ENCODE measurements at regions not wholly inside any gene's neighbourhood (a gene's known extent, or its start where the extent isn't known, plus 50 kb on each side); places are given as distances from the start of the nearest gene placed in this dataset.
"Not testable (repeated sequence)": the region's sequence is repeated elsewhere in the genome, so short reads cannot be mapped to it uniquely, and the experiment has no call there.

DNA sequence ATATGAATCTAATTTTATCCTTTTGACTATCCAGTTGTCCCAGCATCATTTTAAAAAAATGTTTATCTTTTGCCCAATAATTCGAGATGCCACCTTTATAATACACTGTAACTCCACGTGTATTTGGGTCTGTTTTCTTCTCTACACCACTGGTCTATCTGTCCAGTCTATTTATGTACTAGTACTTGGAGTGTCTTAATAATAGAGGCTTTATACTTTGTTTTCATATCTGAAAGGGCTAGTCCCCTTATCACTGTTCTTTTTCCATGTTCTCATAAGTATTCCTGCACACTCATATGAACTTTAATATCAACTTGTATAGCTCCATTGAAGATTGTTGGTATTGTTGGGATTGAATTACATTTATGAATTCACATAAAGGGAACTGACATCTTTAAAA lies 101.1 kb upstream of the RMP24 start:
- DNase-seq (ENCODE audit: low read depth), result no peak

DNA sequence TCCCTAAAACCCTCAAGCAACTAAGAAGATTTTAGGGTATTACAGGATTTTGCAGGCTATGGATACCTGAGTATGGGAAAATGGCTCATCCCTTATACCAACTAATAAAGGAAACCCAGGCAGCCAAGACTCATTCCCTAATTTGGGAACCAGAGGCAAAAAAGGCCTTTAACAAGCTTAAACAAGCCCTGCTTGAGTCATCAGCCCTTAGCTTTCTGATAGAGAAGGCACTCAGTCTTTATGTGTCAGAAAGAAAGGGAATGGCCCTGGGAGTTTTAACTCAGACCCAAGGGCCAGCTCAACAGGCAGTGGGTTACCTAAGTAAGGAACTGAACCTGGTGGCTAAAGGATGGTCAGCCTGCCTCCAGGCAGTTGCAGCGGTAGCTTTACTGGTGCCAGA lies 96.9 kb upstream of the RMP24 start:
- DNase-seq (ENCODE audit: low read depth), result peak; percentile 26

DNA sequence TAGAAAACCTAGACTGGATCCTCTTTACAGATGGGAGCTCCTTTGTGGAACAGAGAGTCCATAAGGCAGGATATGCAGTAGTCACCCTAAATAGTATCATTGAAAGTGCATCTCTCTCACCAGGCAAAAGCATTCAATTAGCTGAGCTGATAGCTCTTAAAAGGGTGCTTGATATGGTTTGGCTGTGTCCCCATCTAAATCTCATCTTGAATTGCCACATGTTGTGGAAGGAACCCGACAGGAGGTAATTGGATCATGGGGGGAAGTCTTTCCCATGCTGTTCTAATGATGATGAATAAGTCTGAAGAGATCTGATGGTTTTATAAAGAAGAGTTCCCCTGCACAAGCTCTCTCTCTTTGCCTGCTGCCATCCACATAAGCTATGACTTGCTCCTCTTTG lies 96.2 kb upstream of the RMP24 start:
- DNase-seq (ENCODE audit: low read depth), result no peak

DNA sequence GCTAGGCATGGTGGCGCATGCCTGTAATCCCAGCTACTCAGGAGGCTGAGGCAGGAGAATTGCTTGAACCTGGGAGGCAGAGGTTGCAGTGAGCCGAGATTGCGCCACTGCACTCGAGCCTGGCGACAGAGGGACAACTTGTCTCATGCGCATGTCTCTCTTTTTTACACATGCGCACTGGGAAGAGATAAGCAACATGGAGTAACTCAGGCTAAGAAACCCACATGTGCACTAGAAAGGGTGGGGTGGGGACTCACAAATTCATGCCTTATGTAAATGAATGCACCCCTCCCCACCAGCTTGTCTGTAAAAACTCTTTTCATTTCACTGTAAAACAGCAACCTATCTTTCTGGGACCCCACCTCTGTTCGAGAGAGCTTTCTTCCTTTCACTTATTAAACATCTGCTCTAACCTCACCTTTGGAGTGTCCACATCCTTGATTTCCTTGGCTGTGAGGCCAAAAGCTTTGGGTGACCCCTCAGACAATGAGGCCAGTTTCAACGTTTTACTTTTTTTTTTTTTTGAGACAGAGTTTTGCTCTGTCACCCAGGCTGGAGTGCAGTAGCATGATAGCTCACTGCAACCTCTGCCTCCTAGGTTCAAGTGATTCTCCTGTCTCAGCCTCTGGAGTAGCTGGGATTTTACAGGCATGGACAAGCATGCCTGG lies 91.6 kb upstream of the RMP24 start:
- no peak for DNase-seq (ENCODE audit: low read depth)

DNA sequence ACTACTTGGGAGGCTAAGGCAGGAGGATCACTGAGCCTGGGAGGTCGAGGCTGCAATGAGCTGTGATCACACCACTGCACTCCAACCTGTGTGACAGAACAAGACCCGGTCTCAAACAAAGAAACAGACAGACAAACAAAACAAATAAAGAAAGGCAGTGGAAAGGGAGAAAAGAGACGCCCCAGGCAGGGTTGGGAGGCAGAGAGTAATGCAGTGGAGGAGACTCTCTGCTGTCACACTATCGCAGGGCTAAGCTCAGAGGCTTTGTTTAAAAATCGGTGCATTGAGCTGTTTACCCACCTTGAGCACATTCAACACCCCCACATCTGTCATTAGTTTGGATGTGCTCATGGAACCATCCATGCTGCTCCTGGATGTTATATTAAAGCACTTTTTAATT lies 84.2 kb upstream of the RMP24 start:
- no peak for DNase-seq (ENCODE audit: low read depth)

DNA sequence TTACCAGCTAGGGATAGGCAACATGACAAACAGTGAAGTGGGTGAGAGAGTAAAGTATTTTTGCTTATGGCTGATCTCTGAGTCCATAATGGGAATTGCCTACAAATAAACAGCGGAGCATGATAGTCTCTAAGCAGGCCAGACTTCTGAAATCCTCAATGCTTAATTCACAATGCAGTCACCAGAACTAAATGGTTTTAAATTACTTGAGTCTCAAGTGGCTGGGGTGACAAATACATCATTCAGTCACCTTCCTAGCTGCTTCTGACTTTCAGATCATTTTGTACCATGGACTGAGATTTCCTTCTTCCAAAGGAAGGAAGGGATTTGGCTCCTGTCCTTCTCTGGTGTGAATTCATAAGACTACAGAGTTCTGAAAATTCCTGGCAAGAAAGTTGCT lies 82.8 kb upstream of the RMP24 start:
- no peak for DNase-seq (ENCODE audit: low read depth)

DNA sequence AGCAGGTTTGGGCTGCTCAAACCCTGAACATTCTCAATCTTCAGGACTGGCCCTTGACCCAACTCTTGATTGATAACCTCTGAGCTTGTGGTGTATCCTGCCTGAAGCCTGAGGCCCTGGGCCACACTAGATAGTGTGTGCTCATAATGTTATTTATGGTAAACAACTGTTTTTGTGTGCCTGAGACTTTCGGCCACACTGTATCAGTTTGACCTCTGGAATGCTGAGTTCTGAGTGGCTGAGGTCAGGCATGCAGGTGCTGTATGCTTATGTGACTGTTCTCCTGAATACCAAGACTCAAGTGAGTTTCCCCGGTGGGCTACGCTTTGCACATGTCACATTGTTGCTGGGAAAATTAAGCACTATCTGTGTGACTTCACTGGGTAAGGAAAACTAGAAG lies 82.2 kb upstream of the RMP24 start:
- no peak for DNase-seq (ENCODE audit: low read depth)

- DNase-seq (ENCODE audit: low read depth), result no peak
Measured at GRCh38 chr18:35892118-35892517, 80.4 kb upstream of the RMP24 start.

DNA sequence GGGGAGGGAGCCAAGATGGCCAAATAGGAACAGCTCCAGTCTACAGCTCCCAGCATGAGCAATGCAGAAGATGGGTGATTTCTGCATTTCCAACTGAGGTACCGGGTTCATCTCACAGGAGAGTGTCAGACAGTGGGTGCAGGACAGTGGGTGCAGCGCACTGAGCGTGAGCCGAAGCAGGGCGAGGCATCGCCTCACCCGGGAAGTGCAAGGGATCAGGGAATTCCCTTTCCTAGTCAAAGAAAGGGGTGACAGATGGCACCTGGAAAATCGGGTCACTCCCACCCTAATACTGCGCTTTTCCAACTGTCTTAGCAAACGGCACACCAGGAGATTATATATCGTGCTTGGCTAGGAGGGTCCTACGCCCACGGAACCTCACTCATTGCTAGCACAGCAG lies 75.0 kb upstream of the RMP24 start:
- not testable (repeated sequence) for DNase-seq (ENCODE audit: low read depth)

DNA sequence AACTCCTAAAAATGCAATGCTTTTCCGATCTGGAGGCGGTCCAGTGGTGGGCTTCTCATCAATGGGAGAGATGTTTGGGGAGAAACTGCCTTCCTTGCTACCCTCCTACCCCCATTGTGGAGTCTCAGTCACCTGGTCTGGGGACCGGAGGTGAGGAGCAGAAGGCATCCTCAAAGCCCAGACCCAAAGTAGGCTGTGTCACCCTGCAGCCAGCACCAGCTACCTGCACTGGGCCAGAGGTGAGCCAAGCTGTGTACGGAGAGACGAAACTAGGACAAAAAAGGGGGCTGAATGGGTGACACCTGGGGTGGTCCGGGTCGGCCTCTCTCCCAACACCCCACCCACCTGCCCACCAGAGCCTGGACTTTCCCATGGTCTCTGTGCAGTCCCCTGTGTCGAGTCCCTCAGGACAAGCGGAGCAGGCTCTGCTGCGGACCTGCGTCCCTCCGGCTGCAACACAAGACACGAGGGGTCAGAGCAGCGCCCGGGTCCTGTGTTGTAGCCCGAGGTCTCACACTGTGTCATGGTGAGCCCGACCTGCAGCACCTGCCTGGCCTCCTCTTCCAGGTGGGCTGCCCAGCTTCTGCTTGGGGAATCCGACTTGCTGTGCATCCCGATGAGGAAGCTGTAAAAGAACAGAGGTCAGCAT lies 68.0 kb upstream of the RMP24 start:
- no peak for DNase-seq (ENCODE audit: low read depth)

DNA sequence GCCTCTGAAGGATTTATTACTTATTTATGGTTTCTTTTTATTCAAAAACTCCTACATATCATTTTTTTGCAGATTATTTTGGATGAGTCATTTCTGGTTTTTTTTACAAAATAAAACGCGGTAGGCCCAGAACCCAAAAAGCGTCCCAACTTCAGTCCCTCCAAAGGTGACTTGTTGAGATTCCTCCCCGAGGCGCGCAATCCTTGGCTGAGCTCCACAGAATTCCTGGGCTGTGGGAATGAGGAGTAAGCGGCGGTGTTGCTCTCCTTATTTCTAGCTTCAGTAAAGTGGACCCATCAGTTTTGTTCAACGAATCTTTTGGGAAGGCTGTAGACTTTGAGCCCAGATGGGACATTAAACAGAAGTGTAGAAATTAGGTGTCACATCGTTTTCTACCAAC lies 67.0 kb upstream of the RMP24 start:
- DNase-seq (ENCODE audit: low read depth), result no peak

DNA sequence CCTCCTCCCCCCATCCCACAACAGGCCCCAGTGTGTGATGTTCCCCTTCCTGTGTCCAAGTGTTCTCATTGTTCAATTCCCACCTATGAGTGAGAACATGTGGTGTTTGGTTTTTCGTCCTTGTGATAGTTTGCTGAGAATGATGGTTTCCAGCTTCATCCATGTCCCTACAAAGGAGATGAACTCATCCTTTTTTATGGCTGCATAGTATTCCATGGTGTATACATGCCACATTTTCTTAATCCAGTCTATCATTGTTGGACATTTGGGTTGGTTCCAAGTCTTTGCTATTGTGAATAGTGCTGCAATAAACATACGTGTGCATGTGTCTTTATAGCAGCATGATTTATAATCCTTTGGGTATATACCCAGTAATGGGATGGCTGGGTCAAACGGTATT lies 66.2 kb upstream of the RMP24 start:
- not testable (repeated sequence) for DNase-seq (ENCODE audit: low read depth)

DNA sequence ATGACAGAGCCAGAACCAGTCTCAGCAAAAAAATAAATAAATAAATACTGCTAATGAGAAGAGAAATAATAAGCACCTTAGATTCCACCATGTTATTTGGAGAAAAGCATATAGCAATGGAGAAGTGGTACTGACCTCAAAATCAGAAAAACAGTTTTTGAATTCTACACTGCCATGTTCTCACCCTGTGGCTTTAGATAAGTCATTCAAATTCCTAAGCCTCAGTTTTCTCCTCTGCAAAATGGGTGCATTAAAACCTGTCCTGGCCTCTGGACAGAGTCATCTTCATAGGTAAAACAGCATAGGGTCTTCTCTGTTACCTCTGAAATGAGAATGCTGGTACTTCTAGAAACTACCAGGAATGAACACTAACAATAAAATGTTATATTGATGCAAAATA lies 62.2 kb upstream of the RMP24 start:
- DNase-seq (ENCODE audit: low read depth), result no peak

- no peak for DNase-seq (ENCODE audit: low read depth)
Measured at GRCh38 chr18:35912332-35912731, 60.1 kb upstream of the RMP24 start.

GRCh38 chr18:35915056-35915455 lies 57.4 kb upstream of the RMP24 start:
- no peak for DNase-seq (ENCODE audit: low read depth)

GRCh38 chr18:35917043-35917442 lies 55.4 kb upstream of the RMP24 start:
- no peak for DNase-seq (ENCODE audit: low read depth)

DNA sequence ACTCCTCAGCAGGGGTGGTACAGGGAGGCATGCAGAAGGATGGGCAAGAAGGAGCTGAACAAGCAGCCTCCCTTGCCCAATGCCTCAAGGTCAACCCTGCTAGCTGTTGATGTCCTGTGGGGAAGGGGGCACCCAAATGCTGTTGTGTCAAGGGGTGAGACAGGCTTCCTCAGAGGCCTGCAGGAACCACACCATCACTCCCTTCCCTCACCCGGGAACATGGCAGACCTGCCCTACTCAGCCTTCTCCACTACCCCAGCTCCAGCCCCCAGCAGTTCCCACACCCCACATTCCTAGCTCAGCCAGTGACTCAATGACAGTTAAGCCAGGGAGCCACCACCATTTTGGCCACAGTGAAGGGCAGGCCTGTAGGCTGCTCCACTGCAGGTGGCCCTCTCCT lies 53.9 kb upstream of the RMP24 start:
- DNase-seq (ENCODE audit: low read depth), result no peak

DNA sequence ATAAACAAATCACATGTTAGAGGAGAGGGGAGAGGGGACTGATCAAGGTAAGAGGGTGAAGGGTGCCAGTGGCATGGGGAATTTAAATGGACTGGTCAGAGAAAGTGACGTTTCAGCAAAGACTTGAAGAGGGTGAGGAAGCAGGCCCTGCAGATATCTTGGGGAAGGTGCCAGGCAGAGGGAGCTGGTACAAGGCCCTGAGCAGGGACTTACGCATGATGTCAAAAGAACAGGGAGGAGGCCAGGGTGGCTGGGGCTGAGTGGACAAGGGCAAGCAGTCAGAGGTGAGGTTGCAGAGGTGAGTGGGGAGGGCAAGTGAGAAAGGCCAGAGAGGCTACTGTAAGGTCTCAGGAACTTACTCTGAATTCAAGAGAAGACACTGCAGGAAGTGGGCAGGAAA lies 53.3 kb upstream of the RMP24 start:
- no peak for DNase-seq (ENCODE audit: low read depth)

DNA sequence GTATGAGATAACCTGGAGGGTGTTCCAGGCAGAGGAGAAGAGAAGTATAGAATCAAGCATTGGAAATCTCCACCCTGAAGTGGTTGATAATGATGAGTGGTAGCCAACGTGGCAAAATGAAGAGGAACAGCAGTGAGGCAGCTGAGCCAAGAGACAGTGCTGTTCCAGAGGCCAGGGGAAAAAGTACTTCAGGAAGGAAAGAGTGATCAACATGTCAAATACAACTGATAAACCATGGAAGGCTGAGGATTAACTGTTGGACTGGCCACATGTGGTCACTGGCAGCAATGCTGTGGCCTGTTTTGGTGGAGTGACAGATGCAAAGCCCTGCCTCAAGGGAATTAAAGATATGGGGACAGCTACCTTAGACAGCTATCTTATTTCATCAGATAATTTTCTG lies 51.9 kb upstream of the RMP24 start:
- DNase-seq (ENCODE audit: low read depth), result no peak

Measured in LHCN-M2 (cell line).